ENCODE measurements at regions not wholly inside any gene's neighbourhood (a gene's known extent, or its start where the extent isn't known, plus 50 kb on each side); places are given as distances from the start of the nearest gene placed in this dataset.

DNA sequence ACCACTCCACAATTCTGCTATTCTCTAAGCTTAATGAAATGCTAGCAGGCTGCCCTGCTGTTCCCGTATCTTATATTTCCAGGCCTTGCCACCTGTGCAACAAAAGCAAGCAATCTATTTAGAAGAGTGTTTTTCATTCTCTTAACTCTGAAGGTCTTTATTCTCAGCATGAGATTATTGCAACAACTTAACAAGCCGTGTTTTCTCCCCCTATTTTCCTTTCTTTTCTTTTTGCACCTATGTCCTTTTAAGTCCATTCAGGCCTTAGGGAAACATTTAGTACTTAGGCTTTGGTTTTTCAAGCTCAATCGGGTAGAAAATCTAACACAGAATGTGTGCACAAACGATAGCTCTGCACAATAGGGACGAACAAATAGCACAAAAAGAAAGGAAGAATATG, 89.6 kb upstream of the DMRTA1 start:
- TF ChIP-seq, protein P1, sequence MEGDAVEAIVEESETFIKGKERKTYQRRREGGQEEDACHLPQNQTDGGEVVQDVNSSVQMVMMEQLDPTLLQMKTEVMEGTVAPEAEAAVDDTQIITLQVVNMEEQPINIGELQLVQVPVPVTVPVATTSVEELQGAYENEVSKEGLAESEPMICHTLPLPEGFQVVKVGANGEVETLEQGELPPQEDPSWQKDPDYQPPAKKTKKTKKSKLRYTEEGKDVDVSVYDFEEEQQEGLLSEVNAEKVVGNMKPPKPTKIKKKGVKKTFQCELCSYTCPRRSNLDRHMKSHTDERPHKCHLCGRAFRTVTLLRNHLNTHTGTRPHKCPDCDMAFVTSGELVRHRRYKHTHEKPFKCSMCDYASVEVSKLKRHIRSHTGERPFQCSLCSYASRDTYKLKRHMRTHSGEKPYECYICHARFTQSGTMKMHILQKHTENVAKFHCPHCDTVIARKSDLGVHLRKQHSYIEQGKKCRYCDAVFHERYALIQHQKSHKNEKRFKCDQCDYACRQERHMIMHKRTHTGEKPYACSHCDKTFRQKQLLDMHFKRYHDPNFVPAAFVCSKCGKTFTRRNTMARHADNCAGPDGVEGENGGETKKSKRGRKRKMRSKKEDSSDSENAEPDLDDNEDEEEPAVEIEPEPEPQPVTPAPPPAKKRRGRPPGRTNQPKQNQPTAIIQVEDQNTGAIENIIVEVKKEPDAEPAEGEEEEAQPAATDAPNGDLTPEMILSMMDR (IDR thresholded peaks at IDR 0.05; ENCODE audit: insufficient read depth, low read depth, low read length): no peak
- TF ChIP-seq EZH2 (IDR thresholded peaks at IDR 0.05; ENCODE audit: insufficient read depth, low read length): no peak

Data from astrocyte (in vitro differentiated cells and primary cell).